Bronchial epithelial cell (primary cell): ENCODE measurements at regions not wholly inside any gene's neighbourhood (a gene's known extent, or its start where the extent isn't known, plus 50 kb on each side); places are given as distances from the start of the nearest gene placed in this dataset.

Source experiments
- DNase-seq: peaks from one replicate; pipeline ENCODE4 v3.0.0-alpha.2; 2010; ENCODE audit warnings: low read depth
- FAIRE-seq: peaks from 2 replicates; lab custom pipeline; 2011; peaks lifted over from hg19 to GRCh38; lab: Jason Lieb, UNC
- H3K27me3 ChIP-seq: 2 replicates; pipeline ENCODE4 v1.5.1; 2011; ENCODE audit warnings: low read length; ENCODE audit not compliant: control insufficient read depth, insufficient read depth
- H3K36me3 ChIP-seq: 2 replicates; pipeline ENCODE4 v1.5.1; 2011; ENCODE audit warnings: low read length; ENCODE audit not compliant: control insufficient read depth, insufficient read depth
- H3K4me3 ChIP-seq: 2 replicates; pipeline ENCODE4 v1.5.1; 2011; ENCODE audit warnings: mild to moderate bottlenecking, low read depth, low read length, control low read depth
- TF ChIP-seq, protein P1 (sequence below): IDR thresholded peaks from 2 replicates; pipeline ENCODE4 v1.5.1; 2011; ENCODE audit warnings: mild to moderate bottlenecking, moderate library complexity, low read length, control low read depth, inconsistent platforms; ENCODE audit not compliant: insufficient read depth, severe bottlenecking

DNA sequence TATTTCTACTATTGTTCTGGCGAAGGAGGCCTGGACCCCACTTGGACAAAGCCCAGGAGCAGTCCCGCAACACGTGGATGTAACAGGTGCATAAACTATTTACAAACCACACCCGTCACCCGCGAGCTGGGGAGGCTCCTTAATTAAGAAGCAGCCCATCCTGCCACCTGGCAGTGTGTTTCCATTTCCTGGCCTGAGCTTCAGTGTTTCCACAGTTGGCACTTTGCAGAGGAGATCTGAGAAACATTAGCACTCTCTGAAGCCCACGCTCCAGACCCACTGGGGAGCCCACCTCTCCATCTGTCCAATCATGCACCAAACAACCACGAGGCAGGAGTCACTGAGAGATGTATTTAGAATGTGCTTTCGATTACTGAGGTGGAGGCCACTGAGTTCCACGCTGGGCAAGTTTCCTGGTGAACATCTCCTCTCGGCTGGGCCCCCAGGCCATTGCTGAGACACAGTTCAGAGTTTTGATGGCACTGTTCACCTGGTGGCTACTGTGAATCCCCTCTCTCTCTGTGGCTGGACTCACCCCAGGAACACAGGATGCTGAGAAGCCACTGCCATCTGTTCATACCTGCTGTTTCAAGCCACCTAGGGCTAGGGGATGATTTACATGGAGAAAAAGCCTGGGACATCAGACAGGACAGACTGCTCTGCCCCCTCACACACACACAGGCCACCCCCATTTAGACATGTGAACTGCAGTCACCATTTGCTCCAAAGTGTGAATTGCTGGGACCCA, 129.1 kb downstream of the AIPL1 start:
- no peak overlapping the region for H3K4me3 ChIP-seq
- no peaks in the 10 kb centered on the region for H3K36me3 ChIP-seq
- no peaks in the 10 kb centered on the region for H3K27me3 ChIP-seq
- FAIRE-seq: peak; percentile 60
- TF ChIP-seq, protein P1, sequence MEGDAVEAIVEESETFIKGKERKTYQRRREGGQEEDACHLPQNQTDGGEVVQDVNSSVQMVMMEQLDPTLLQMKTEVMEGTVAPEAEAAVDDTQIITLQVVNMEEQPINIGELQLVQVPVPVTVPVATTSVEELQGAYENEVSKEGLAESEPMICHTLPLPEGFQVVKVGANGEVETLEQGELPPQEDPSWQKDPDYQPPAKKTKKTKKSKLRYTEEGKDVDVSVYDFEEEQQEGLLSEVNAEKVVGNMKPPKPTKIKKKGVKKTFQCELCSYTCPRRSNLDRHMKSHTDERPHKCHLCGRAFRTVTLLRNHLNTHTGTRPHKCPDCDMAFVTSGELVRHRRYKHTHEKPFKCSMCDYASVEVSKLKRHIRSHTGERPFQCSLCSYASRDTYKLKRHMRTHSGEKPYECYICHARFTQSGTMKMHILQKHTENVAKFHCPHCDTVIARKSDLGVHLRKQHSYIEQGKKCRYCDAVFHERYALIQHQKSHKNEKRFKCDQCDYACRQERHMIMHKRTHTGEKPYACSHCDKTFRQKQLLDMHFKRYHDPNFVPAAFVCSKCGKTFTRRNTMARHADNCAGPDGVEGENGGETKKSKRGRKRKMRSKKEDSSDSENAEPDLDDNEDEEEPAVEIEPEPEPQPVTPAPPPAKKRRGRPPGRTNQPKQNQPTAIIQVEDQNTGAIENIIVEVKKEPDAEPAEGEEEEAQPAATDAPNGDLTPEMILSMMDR: no peak
- no peak for DNase-seq

DNA sequence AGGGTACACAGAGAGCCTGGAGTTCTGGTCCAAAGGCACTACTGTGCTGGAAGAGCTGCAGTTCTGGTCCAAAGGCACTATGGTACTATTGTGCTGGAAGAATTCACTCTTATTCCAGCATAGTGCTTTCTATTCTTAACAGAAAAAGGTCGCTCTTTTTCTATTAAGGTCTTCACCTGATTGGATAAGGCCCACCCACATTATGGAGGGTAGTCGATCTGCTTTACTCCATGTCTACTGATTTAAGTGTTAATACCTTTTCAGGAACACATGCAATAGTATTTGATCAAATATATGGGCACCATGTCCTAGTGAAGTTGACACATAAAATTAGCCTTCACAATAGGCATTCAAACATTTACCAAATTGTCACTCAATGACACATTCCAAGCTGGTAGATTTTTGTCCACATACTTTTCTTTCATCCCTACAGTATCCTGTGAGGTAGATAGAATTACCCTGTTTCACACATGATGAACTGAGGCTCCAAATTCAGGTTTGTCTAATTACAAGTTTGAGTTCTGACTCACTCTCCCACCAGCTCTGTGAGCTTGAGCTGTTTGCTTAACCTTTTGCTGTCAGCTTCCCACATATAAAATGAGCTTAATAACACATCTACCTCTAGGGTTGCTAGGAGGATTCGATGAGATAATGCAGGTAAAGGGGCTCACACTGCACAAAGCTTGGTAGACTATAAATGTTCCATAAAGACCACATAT, 129.9 kb downstream of the AIPL1 start:
- no peaks in the 10 kb centered on the region for H3K36me3 ChIP-seq
- no peaks in the 10 kb centered on the region for H3K27me3 ChIP-seq
- no peak overlapping the region for H3K4me3 ChIP-seq
- FAIRE-seq (no peak), DNase-seq (peak; percentile 3)
- TF ChIP-seq, protein P1: no peak

DNA sequence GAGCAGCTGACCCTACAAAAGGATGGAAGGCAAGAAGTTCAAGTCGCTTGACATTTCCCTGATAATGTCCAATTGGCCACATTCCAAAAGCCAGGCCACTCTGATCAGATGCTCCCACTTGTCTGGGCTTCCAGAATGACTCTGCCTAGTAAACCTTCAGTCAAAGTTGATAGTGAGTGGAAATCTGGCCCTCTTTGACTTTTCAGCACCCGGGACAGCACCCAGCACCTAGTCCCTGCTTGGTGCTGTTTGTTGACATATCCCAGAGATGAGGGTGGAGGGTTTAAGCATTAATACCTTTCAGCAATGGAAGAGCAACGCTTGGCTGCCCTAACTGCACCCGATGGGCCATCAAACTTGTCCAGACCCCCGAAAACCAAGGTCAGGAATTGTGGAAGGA, 131.3 kb downstream of the AIPL1 start:
- TF ChIP-seq, protein P1: no peak
- no peaks in the 10 kb centered on the region for H3K27me3 ChIP-seq
- DNase-seq: peak; percentile 21
- peak; percentile 92 for FAIRE-seq
- no peak overlapping the region for H3K4me3 ChIP-seq
- H3K36me3 ChIP-seq: no peaks in the 10 kb centered on the region

DNA sequence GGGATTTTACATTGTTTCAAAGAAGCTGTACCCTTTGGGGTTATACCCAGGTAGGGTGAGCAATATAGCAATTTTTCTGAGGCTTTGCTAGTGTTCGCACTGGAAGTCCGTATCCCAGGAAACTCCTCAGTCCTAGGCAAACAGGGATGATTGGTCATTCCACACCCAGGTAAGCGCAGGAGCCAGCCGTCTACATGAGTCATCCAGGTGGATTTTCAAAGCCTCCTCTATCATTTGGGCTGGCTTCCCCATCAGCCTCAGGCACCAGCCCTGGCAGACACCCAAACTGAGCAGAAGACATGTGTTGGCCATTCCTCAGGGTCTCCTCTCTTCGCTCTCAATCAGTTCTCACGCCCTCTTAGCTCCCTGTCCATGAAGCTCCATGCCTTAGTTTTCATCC, 135.6 kb downstream of the AIPL1 start:
- H3K36me3 ChIP-seq: no peaks in the 10 kb centered on the region
- DNase-seq (peak; percentile 20), FAIRE-seq (peak; percentile 28)
- no peak overlapping the region for H3K4me3 ChIP-seq
- TF ChIP-seq, protein P1: no peak
- no peaks in the 10 kb centered on the region for H3K27me3 ChIP-seq

DNA sequence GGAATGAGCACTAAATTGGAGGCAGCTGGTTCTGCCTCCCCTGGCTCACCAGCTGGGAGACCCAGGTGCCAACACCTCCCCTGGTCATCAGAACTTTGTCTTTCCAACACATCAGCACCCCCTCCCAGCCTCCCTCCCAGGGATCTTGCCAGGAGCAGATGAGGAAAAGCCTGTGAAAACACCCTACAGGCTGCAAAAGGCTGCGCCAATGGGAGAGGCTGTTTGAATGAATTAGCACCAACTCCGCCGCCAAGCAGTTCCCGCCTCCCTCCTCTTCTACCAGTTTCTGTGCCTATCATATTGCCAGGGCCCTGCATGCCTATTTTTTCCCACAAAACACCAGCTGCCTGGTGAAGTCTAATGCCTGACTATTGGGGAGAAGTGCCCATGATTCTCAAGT, 137.0 kb downstream of the AIPL1 start:
- TF ChIP-seq, protein P1: no peak
- H3K27me3 ChIP-seq: no peaks in the 10 kb centered on the region
- H3K4me3 ChIP-seq: no peak overlapping the region
- DNase-seq: no peak
- FAIRE-seq: no peak
- no peaks in the 10 kb centered on the region for H3K36me3 ChIP-seq

DNA sequence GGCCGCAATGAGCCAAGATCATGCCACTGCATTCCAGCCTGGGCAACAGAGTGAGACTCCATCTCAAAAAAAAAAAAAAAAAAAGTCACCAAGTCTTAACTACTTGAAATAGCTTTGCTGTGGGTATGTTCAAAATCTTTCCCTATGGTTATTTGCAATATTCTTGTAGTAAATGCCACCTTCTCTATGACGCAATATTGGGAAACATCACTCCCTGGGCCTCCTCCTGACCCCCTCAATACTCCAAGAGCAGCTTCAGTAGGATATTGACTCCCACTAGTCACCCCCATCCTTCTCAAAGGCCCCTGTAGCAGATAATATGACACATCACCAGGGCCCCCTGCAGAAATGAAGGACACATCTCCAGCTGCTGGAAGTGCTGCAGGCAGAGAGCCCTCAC, 137.8 kb downstream of the AIPL1 start:
- FAIRE-seq (no peak), DNase-seq (no peak)

More for the DNA sequence above, 137.8 kb downstream of the AIPL1 start:
- TF ChIP-seq, protein P1: no peak
- Histone ChIP-seq H3K4me3 (no peak overlapping the region), H3K36me3 (no peaks in the 10 kb centered on the region), H3K27me3 (no peaks in the 10 kb centered on the region)
